ENCODE measurements at regions not wholly inside any gene's neighbourhood (a gene's known extent, or its start where the extent isn't known, plus 50 kb on each side); places are given as distances from the start of the nearest gene placed in this dataset.

GRCh38 chr2:134120733-134121630 is 132.9 kb upstream of the MGAT5 start (continued):
- peak; percentile 29; the same call in 1 of the 2 replicates for TF ChIP-seq VEZF1 (CRISPR knock-in tag; IDR thresholded peaks at IDR 0.05)
- TF ChIP-seq ZBTB11 (CRISPR knock-in tag; IDR thresholded peaks at IDR 0.05), result no peak
- peak; percentile 19; the same call in 1 of the 2 replicates for TF ChIP-seq SAFB (IDR thresholded peaks at IDR 0.05; ENCODE audit: borderline replicate concordance, low read depth, low read length)
- 0 out of 2 replicates have a peak, but pooled peaks have one; percentile 72 for TF ChIP-seq KAT7 (CRISPR knock-in tag; IDR thresholded peaks at IDR 0.05; ENCODE audit: borderline replicate concordance)
- peak; percentile 12 for TF ChIP-seq MEIS2 (IDR thresholded peaks at IDR 0.05; ENCODE audit: partially characterized antibody)
- TF ChIP-seq ZKSCAN3 (CRISPR knock-in tag; IDR thresholded peaks at IDR 0.05), result no peak
- no peak for TF ChIP-seq ZNF41 (CRISPR knock-in tag; conservative IDR thresholded peaks at IDR 0.05)
- no peak for TF ChIP-seq CC2D1A (IDR thresholded peaks at IDR 0.05)
- TF ChIP-seq WHSC1 (IDR thresholded peaks at IDR 0.05; ENCODE audit: low read length), result no peak
- no peak for TF ChIP-seq ETV5 (CRISPR knock-in tag; IDR thresholded peaks at IDR 0.05; ENCODE audit: low read depth)
- TF ChIP-seq CAMTA2 (CRISPR knock-in tag; conservative IDR thresholded peaks at IDR 0.05), result no peak
- TF ChIP-seq ZNF232 (CRISPR knock-in tag; IDR thresholded peaks at IDR 0.05), result no peak
- no peak for TF ChIP-seq GTF2F1 (IDR thresholded peaks at IDR 0.05; ENCODE audit: low read depth, low read length)
- no peak for TF ChIP-seq ZFP1 (CRISPR knock-in tag; IDR thresholded peaks at IDR 0.05)
